ENCODE measurements at regions not wholly inside any gene's neighbourhood (a gene's known extent, or its start where the extent isn't known, plus 50 kb on each side); places are given as distances from the start of the nearest gene placed in this dataset.
A peak's percentile ranks its signal among the peaks of the same experiment; 100 is the strongest.

GRCh38 chr20:22303523-22303922, 280.8 kb downstream of the FOXA2 start:
- H3K79me2 ChIP-seq (ENCODE audit: insufficient read depth, low read length): no peaks in the 10 kb centered on the region
- H3K79me1 ChIP-seq (ENCODE audit: insufficient read depth, low read depth, low read length, poor library complexity, severe bottlenecking): no peaks in the 10 kb centered on the region
- no peak for DNase-seq

More at GRCh38 chr20:22303523-22303922, 280.8 kb downstream of the FOXA2 start:
- H2BK5ac ChIP-seq (ENCODE audit: insufficient read length, low read length): no peak overlapping the region
- no peaks in the 10 kb centered on the region for H3K9me3 ChIP-seq (ENCODE audit: control insufficient read depth, low read depth, low read length)
- H3K23ac ChIP-seq (ENCODE audit: insufficient read length, low read depth, low read length): no peak overlapping the region
- H3K14ac ChIP-seq (ENCODE audit: insufficient read depth, low read length): no peak overlapping the region
- H3K27ac ChIP-seq (ENCODE audit: insufficient read length, low read depth, low read length): no peak overlapping the region
- no peak overlapping the region for H3K56ac ChIP-seq (ENCODE audit: insufficient read length, low read depth, low read length)
- H3K27me3 ChIP-seq (ENCODE audit: insufficient read depth, low read length): no peaks in the 10 kb centered on the region; the same call in 1 of the 2 replicates
- H3K27ac Mint-ChIP-seq: no peak overlapping the region
- no peaks in the 10 kb centered on the region for H3K4me1 Mint-ChIP-seq
- H2AK5ac ChIP-seq (ENCODE audit: insufficient read length, low read length): no peak overlapping the region
- H2BK120ac ChIP-seq (ENCODE audit: low read depth, low read length, poor library complexity, severe bottlenecking): no peak overlapping the region
- no peak overlapping the region for H2BK15ac ChIP-seq (ENCODE audit: low read depth, low read length)
- H2AFZ ChIP-seq (ENCODE audit: low read length): no peak overlapping the region
- H4K5ac ChIP-seq (ENCODE audit: insufficient read length, low read depth, low read length): no peak overlapping the region
- H3T11ph ChIP-seq (ENCODE audit: low read length): no peak overlapping the region
- H3K4me3 Mint-ChIP-seq: no peak overlapping the region
- H3K36me3 Mint-ChIP-seq (ENCODE audit: insufficient read depth in 1 of 3, low read depth in 3 of 3): peaks cover 0 to 6% (median 0%) of the 10 kb centered on the region in 3 experiments; a peak in 1 of 7 replicates
- no peak overlapping the region for H3K4ac ChIP-seq (ENCODE audit: low read depth, low read length)
- no CpG with 5 or more reads among the region's 3 CpGs for WGBS (ENCODE audit: extremely low coverage, insufficient read length, low lambda C conversion rate)
- no peak overlapping the region for H3K9ac ChIP-seq (ENCODE audit: extremely low read depth, insufficient read length, low read length)
- no peaks in the 10 kb centered on the region for H3K9me3 Mint-ChIP-seq
- H4K91ac ChIP-seq (ENCODE audit: insufficient read length, low read depth, low read length): no peak overlapping the region
- peak; percentile 62 for TF ChIP-seq CTCF (conservative IDR thresholded peaks at IDR 0.05)
- H3K4me2 ChIP-seq (ENCODE audit: insufficient read depth, insufficient read length, low read length): no peak overlapping the region
- no peak overlapping the region for H4K8ac ChIP-seq (replicated peaks; ENCODE audit: insufficient read length, low read depth, low read length)
- H2BK12ac ChIP-seq (ENCODE audit: insufficient read length, low read depth, low read length): no peak overlapping the region
- H2BK20ac ChIP-seq (ENCODE audit: low read depth, low read length, poor library complexity, severe bottlenecking): no peak overlapping the region
- no peak overlapping the region for H3K18ac ChIP-seq (ENCODE audit: insufficient read length, low read depth, low read length)
- H3K27me3 Mint-ChIP-seq (ENCODE audit: low read depth): peaks cover 41% of the 10 kb centered on the region
- H4K20me1 ChIP-seq (ENCODE audit: control insufficient read depth, insufficient read depth, insufficient read length): no peaks in the 10 kb centered on the region
- H3K4me1 ChIP-seq (ENCODE audit: insufficient read depth, low read length): no peaks in the 10 kb centered on the region
- no peaks in the 10 kb centered on the region for H3K23me2 ChIP-seq (ENCODE audit: insufficient read length, low read depth, low read length, poor library complexity, severe bottlenecking)

Data from H9 (cell line).